KOPT-K1 (cell line): ENCODE measurements at regions not wholly inside any gene's neighbourhood (a gene's known extent, or its start where the extent isn't known, plus 50 kb on each side); places are given as distances from the start of the nearest gene placed in this dataset.
"Not testable (repeated sequence)": the region's sequence is repeated elsewhere in the genome, so short reads cannot be mapped to it uniquely, and the experiment has no call there.

Experiments
- H3K27ac ChIP-seq: fragments of 200-600 bp; sonication (generic); 2 replicates; pipeline ENCODE4 v1.5.1; 2016; ENCODE audit warnings: antibody characterized with exemption, mild to moderate bottlenecking, low read depth, low read length; ENCODE audit not compliant: poor library complexity, severe bottlenecking
- H3K36me3 ChIP-seq: fragments of 200-600 bp; sonication (generic); 2 replicates; pipeline ENCODE4 v1.5.1; 2017; ENCODE audit warnings: antibody characterized with exemption, mild to moderate bottlenecking, low read length, moderate library complexity; ENCODE audit not compliant: insufficient read depth
- H3K9me3 ChIP-seq: fragments of 200-600 bp; sonication (generic); 2 replicates; pipeline ENCODE4 v1.5.1; 2017; ENCODE audit warnings: antibody characterized with exemption, low read length, mild to moderate bottlenecking; ENCODE audit not compliant: insufficient read depth, poor library complexity, severe bottlenecking

DNA sequence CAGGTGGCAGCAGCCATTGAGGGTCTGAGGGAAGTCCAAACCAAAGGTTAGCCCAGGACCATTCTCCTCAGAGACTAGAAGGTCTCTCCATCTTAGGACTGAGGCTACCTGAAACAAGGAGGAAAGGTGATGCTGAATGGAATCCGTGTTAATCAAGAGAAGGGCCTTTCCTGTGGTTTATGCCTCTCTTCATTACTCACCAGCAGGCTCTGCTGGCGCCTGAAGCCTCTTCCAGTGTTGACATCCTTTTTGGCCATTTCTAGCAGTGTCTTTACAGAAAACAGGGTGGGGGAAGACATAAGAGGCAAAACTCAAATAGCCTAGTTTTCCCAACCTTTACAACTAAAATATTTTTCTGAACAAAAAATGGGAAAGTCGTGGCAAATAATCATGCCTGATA is 98.0 kb downstream of the ENC1 start:
- H3K27ac ChIP-seq, result no peak overlapping the region
- no peaks in the 10 kb centered on the region for H3K9me3 ChIP-seq
- no peaks in the 10 kb centered on the region for H3K36me3 ChIP-seq

DNA sequence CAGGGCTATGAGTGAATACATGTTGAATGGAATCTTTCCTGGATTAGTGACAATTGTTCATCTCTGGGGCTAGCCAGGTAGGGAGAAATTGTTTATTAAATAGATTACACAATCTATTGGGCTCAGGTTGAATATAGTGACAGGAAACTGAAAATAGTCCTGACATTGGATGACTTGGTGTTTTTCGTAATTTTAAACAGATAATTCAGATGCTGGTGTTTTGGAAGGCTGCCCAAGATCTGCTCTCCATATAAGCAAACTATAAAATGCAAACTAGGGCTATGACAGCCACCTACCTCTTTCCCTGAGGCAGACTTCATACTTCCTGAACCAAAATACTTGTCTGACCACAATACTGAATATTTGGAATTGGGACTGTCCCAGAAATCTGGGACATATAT is 99.1 kb downstream of the ENC1 start:
- Histone ChIP-seq H3K27ac (no peak overlapping the region), H3K36me3 (no peaks in the 10 kb centered on the region)

DNA sequence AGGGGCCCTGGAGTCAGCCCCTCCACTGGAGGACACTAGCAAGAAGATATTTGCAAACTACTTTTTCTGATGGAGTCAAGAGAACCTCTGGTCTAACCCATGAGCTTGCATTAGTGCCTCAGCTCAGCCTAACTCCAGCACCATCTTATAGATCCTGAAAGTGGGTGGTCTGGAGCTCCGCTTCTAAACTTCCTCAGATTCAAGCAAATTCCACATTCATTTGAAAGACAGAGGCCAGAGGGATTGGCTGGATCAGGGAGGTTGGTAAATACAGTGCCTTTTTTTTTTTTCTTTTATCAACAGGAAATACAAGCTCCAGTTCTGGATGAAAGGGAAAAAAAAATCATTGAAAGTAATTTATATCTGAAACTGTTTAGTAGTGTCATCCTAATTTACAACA is 99.9 kb downstream of the ENC1 start:
- Histone ChIP-seq H3K36me3 (no peaks in the 10 kb centered on the region), H3K27ac (no peak overlapping the region), H3K9me3 (peaks cover 3% of the 10 kb centered on the region)

More for the DNA sequence above, 99.1 kb downstream of the ENC1 start:
- H3K9me3 ChIP-seq, result no peaks in the 10 kb centered on the region

DNA sequence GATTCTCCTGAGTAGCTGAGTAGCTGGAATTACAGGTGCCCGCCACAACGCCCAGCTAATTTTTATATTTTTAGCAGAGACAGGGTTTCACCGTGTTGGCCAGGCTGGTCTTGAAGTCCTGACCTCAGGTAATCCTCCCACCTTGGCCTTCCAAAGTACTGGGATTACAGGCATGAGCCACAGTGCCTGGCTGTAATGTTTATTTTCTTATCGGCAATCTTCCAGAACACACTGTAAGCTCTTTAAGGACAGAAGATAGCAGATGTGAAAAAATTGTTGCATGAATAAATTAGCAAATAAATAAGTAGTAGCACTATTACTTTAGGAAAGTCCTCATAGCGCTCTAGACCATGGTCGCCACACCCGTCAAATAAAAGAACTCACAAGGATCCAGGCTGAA is 100.5 kb downstream of the ENC1 start:
- Histone ChIP-seq H3K36me3 (no peaks in the 10 kb centered on the region), H3K9me3 (peaks cover 10% of the 10 kb centered on the region), H3K27ac (no peak overlapping the region)

DNA sequence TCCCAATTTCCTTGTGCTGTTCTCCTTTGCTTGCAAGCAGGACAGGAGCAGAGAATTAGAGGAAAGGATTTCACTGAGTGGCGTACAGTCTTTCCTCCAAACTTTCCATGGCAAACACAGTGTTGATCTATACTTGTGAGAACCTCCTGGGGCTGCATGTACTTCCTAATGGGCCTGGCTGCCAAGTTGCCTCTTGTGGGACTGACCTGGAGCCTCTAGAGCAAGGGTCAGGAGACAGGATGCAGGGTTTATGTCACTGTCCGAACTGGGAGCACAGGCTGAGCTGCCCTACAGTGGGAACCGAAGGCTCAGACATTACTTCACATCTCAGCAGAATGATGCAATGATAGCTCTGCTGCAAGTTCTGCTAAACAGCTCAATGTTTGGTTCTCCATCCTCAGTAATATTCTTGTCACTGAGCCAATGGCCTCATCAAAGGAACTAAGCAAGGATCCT is 102.3 kb downstream of the ENC1 start:
- no peaks in the 10 kb centered on the region for H3K36me3 ChIP-seq
- H3K27ac ChIP-seq, result no peak overlapping the region
- H3K9me3 ChIP-seq, result peaks cover 21% of the 10 kb centered on the region

DNA sequence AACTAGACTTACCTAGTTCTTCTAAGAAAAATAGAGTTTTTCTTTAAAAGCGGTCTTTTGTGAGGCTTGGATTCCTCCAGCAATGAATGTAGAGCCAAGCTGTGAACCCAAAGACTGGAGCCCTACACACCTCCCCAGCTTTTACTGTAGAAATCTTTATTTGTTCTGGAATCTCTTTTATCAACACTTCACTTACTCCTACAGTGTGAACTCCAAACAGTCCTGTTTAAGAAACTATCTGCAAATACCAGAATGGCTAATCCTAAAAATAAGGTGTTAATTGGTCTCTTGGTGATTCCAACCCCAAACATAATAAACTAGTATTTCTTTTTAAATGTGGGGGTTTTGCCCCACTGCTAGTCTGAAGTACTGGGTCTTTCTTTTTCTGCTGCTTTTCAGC is 103.9 kb downstream of the ENC1 start:
- Histone ChIP-seq H3K9me3 (peaks cover 21% of the 10 kb centered on the region), H3K27ac (no peak overlapping the region), H3K36me3 (no peaks in the 10 kb centered on the region)

DNA sequence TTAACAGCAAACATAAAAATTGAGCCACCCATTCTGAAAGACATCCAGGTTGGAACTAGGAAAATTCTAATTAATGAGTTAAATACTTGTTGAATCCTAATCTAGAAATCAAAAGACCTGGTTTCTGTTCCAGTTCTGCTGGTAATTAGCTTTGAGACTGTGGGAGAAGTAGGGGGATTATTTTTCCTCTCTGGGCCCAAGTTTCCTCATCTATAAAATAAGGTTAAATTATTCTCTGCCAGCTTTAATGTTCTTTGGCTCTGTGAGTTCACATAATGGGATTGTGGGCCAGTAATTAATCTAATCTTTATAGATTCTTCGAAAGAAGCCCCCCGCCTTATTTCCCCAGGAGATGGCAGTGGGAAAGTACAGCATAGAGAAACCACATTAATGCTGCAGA is 104.6 kb downstream of the ENC1 start:
- H3K27ac ChIP-seq, result no peak overlapping the region
- no peaks in the 10 kb centered on the region for H3K36me3 ChIP-seq
- H3K9me3 ChIP-seq, result peaks cover 21% of the 10 kb centered on the region

DNA sequence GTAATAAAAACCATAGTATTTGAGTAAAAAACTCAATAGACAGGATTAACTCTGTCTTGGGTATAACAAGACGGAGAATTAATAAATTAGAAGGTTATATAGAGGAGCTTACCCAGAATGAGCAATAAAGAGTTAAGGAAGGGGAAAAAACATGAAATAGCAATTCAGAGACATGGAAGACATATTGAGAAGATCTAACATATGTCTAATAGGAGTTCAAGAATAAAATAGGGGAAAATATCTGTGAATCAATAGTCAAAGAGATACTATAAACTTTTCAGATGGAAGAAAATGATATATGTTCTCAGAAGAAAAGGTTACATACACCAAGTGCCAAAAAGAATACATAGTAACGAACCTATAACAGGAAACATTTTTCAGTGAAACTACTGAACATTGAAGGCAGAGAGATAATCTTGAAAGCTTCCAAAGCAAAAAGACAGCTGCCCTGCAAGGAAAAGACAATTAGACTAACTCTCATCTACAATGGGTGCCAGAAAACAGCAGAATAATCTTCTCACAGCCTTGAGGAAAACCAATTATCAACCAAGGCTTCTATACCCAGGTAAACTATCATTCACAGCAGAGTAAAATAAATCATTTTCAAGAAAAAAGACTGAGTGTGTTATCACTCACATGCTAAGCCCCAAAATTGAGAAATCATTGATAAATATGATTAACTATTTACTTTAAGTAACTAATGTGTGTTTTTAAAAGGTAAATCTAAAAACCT is 106.0 kb downstream of the ENC1 start:
- H3K36me3 ChIP-seq, result no peaks in the 10 kb centered on the region
- no peak overlapping the region for H3K27ac ChIP-seq
- peaks cover 21% of the 10 kb centered on the region for H3K9me3 ChIP-seq

DNA sequence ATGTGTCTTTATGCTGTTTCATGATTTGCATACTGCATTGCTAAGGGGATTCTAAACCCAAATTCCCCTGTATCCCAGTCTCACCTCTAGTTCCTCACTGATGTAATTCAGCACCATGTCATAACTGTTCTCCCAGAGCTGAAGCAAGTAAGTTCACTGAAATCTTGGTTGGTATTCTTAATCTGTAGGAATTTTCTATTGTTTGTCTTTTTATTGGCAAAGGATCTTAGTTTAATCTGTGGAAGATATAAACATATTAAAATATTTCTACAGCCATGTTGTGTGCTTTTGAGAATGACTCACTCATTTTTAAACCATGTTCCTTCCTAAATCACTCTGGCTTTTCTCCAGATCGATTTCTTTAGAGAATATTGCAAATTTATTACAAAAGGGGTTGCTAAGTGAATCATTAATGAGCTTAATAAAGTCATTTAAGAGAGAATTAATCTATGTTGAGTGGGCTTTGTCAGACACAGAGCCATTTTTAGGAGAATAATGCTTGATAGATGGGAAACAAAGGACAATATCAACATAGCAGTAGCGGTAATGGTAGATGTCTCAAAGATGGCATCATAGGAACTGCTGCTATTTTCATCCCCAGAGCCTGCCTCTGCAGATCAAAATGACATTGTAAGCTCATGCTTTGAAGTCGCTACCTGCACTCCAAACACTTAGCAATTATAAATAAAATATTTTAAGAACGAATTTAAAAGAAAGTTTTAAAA is 110.0 kb downstream of the ENC1 start:
- Histone ChIP-seq H3K9me3 (peaks cover 17% of the 10 kb centered on the region), H3K27ac (no peak overlapping the region), H3K36me3 (no peaks in the 10 kb centered on the region)

DNA sequence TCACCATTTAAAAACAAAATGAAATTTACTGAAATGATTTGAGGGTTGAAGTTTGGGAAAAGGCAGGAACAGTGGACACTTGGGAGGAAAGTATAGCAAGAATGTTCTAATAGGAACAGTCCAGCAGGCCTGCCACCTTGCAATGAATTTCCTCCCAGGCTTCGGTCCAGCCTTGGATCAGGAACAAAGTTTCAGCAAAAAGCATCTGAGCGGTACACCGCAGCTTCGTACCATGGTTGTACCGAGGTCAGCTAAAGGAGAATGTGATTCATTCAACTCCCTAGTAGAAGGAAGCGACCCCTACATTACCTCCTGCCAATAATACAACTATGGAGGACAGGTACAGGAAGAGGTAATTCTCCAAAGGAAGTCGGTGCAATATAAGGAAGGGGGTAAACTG is 111.4 kb downstream of the ENC1 start:
- H3K36me3 ChIP-seq, result no peaks in the 10 kb centered on the region
- H3K9me3 ChIP-seq, result peaks cover 16% of the 10 kb centered on the region
- no peak overlapping the region for H3K27ac ChIP-seq

DNA sequence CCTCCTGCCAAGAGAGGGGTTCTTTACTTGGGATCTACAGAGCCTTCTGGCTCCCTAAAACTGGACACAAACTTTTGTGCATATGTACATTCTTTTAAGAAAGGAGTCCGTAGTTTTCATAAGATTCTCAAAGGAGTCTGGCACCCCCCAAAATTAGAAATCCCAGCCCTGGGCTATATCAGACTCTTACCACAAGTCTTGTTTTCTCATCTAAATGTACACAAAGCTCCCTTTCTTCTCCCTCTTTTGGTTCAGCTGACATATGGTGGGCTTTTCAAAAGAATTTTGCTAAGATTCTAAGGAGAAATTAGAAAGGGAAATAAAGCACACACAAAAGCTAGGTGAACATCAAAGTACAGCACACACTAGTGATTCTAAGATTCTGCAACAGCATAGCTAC is 114.4 kb downstream of the ENC1 start:
- Histone ChIP-seq H3K9me3 (peaks cover 33% of the 10 kb centered on the region), H3K36me3 (no peaks in the 10 kb centered on the region), H3K27ac (no peak overlapping the region)

DNA sequence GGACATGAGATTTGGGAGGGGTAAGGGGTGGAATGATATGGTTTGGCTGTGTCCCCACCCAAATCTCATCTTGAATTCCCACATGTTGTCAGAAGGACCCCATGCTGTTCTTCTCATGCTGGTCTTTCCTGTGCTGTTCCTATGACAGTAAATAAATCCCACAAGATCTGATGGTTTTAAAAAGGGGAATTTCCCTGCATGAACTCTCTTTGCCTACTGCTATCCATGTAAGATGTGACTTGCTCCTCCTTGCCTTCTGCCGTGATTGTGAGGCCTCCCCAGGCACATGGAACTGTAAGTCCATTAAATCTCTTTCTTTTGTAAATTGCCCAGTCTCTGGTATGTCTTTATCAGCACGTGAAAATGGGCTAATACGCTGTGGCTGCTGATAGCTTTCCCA is 115.8 kb downstream of the ENC1 start:
- H3K27ac ChIP-seq, H3K36me3 ChIP-seq: not testable (repeated sequence)
- peaks cover 33% of the 10 kb centered on the region for H3K9me3 ChIP-seq

DNA sequence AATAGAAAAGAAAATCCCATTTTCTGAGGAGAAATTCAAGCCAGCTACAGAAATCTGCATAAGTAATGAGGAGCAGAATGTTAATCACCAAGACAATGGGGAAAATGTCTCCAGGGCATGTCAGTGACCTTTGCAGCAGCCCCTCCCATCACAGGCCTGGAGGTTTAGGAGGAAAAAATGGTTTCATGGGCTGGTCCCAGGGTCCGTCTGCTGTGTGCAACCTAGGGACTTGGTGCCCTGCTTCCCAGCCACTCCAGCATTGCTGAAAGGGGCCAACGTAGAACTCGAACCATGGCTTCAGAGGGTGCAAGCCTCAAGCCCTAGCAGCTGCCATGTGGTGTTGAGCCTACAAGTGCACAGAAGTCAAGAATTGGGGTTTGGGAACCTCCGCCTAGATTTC is 116.8 kb downstream of the ENC1 start:
- not testable (repeated sequence) for H3K36me3 ChIP-seq, H3K27ac ChIP-seq
- peaks cover 33% of the 10 kb centered on the region for H3K9me3 ChIP-seq

DNA sequence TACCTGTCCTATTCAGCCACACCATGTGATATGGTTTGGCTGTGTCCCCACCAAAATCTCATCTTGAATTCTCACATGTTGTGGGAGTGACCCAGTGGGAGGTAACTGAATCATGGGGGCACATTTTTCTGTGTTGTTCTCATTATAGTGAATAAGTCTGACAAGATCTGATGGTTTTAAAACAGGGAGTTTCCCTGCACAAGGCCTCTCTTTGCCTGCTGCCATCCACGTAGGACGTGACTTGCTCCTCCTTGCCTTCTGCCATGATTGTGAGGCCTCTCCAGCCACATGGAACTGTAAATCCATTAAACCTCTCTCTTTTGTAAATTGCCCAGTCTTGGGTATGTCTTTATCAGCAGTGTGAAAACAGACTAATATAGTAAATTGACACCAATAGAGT is 117.7 kb downstream of the ENC1 start:
- not testable (repeated sequence) for H3K36me3 ChIP-seq, H3K27ac ChIP-seq
- H3K9me3 ChIP-seq, result peaks cover 33% of the 10 kb centered on the region

DNA sequence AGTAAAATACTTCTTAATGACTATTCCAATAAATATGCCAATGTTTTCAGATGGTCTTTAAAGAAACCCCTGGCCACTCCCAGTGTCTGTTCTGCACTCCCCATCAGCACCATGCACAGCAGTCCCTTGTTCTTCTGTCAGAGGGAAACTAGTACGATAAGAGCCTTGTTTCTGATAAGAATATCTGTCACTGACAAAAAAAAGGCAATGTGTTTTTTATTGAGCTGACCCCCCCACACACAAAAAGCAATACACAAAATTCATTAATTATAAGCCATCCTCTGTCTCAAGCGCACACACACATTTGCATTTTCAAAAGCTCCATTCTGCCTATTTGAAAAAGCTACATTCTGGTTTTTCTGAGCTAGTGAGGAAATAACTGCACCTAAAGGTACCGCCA is 119.1 kb downstream of the ENC1 start:
- Histone ChIP-seq H3K27ac (no peak overlapping the region), H3K9me3 (peaks cover 33% of the 10 kb centered on the region), H3K36me3 (no peaks in the 10 kb centered on the region)

DNA sequence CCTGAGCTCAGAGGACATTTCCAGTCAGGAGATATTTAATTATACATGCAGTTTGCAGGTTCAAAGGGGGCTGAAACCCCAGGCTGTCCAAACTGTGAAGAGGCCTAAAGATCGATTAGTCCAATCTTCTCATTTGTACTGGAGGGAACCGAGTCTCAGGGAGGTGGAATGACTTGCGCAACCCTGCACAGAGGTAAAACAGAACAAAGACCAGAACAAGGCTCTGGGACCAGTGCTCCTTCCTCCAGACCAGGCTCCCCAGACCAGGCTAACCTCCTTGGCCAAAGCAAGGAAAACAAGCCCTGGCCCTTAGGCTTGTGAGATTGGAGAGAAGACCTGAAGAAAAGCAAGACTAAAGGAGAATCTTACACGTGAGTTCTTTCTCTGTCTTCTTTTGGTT is 120.8 kb downstream of the ENC1 start:
- Histone ChIP-seq H3K9me3 (peaks cover 24% of the 10 kb centered on the region), H3K27ac (no peak overlapping the region), H3K36me3 (no peaks in the 10 kb centered on the region)
